Fibroblast of skin of scalp (primary cell): ENCODE measurements at regions not wholly inside any gene's neighbourhood (a gene's known extent, or its start where the extent isn't known, plus 50 kb on each side); places are given as distances from the start of the nearest gene placed in this dataset.

Source experiments
- DNase-seq: peaks from one replicate; pipeline ENCODE4 v3.0.0-alpha.2; 2013

DNA sequence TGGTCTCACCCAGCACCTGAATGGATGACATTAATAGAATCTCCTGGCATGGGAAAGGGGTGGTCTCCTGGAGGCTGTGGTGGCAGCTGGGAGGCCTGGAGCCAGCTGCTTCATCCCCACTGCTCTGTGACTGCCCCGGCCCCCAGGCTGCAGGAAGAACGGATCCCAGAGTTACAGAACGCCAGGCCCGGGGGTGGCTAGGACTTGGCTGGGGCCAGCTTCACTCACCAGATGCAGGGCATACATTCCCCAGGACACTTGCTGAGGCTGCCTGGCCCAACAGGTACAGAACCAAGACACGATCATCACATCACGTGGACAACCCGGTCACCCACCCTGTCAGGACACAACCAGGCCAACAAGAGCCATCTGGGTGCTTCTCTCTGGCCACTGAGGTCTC is 178.6 kb upstream of the SALL3 start:
- no peak for DNase-seq

- no peak for DNase-seq
These were observed 176.5 kb upstream of the SALL3 start for GRCh38 chr18:78803104-78803503.

DNA sequence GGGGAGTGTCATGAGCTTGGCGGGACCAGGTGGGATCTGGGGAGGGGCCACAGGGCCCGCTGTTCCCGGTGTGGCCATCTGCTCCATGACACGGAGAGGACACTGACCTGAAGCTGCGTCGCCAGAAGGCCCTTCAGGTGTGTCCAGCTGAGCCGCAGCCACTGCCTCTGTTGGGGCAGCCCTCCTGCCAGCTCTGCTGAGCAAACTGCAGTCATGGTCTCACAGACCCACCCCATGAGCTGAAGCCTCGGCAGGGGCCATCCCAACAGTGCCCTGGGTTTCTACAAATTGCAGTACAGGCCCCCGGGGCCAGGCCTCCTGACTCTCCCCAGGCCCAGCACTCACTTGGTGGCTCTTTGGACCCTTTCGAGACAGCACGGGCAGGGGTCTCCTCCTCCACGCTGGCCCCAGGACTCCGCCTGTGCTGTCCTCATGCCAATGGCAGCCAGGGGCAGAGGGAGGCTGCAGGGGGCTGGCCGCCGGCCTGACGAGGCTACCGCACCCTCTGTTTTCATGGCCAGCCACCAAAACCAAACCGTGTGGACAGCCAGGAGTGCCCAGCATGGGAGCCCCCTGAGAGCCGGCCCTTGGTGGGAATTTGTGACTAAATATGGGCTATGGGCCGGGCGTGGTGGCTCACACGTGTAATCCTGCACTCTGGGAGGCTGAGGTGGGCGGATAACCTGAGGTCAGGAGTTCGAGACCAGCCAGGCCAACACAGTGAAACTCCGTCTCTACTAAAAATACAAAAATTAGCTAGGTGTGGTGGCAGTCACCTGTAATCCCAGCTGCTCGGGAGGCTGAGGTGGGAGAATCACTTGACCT is 175.2 kb upstream of the SALL3 start:
- DNase-seq, result no peak

DNA sequence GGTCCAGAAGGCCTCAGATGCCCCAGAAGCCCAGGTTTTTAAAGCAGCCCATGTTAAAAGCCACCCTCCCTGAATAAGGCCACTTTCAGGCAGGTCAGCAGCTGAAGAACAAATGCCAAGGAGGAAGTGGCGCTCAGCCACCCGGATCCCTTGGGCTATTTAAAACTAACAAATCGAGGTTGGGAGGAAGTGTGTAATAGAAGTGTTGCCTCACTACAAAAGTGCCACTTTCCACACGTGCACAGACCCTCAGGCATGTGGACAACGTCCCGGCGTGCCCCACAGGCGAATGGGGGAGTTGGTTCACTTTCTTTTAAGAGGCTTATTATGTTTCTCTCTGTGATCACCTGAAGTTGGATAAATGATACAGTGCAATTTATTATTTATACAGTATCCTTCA is 173.8 kb upstream of the SALL3 start:
- no peak for DNase-seq

DNA sequence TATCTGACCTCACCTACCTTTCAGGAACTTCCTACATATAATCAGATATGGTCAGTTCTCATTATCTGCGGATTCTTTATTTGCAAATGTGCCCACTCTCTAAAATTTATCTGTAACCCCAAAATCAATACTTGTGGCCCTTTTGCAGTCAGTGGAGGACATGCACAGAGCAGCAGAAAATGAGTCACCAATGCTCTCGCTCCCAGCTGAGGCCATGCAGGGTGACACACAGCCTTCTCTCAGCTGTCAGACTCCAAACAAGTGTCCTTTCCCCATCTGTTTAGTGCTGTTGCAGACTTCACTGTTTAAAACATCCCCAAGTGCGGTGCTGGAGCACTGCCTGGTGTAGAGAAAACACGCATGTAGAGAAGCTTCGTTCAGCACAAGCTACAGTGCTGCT is 171.9 kb upstream of the SALL3 start:
- no peak for DNase-seq

- DNase-seq, result no peak
These were observed 169.8 kb upstream of the SALL3 start for GRCh38 chr18:78809845-78810244.

GRCh38 chr18:78810706-78811105 is 168.9 kb upstream of the SALL3 start:
- no peak for DNase-seq

- no peak for DNase-seq
These were observed 167.6 kb upstream of the SALL3 start for GRCh38 chr18:78812067-78812466.

DNA sequence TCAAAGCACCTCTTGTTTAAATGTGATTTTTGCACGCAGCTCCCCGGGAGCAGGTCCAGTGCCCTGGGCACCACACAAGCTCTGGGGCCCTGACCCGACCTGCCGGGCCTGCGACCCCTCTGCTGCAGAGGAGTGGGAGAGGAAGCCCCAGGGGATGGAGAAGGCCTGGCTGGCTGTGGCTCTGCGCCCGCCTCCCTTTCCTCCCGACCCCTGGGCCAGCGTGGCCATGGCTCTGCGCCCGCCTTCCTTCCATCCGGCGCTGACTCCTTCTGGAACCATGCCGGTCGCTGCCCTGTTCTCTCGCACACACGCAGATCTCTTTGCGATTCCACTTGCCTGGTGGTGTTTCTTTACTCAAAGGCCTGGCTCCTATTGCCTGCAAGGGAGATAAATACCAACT is 166.5 kb upstream of the SALL3 start:
- no peak for DNase-seq

DNA sequence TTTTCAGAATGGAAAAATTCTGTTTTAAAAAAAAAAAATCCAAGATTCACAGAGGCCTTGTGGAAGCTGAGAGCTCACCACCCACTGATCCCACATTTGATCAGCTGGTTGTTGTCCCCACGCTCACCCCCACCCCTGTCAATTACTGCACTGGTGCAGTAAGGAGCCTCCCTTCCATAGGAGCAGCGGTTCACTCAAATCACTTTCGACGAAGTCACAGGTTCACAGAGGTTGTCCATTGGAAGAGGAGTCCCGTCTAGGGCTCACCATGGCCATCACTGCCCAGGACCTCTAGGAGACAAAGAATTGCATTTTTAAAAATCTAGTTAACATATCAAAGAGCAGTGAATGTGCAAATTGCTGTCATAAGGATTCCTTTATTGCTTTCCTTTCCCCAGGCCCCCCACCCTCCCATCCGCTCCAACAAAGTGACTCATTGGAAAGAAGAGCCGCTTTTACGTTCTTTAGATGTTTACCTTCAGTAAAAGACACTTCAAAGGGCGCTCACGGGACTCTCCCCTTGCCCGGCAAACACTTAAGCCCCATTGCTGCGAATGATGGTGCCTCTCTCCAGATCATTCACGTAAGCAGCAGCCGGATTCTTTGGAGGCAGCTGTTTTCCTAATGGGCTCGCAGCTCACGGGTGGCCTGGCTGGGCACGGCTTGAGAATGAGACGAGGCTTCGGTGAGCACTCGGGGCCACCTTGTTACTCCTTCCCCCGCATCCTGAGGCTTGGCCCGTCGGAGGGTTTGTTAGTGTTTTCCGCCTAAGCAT is 165.5 kb upstream of the SALL3 start:
- no peak for DNase-seq

GRCh38 chr18:78814766-78815165 is 164.9 kb upstream of the SALL3 start:
- no peak for DNase-seq

- DNase-seq, result no peak
These were observed 163.5 kb upstream of the SALL3 start for GRCh38 chr18:78816114-78816513.

- no peak for DNase-seq
These were observed 162.7 kb upstream of the SALL3 start for GRCh38 chr18:78816916-78817315.

DNA sequence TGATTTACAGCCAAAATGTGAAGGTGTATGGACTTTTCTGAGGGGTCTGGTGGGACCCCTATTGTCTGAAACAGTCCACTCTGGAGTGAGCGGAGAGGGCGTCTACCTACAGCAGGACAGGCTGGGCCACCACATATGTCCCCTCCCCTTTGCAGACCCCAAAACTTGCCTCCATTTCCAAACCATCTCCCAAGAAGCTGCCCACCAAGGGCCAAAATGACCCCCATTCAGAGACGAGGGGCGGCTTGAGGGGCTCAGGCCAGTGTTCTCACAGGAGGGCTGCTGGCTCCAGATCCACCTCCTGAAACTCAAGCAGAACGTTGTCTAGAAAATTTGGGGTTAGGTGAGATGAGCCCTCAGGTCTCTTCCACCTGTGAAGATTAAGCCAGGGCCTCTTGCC is 161.1 kb upstream of the SALL3 start:
- no peak for DNase-seq

- DNase-seq, result no peak
These were observed 160.7 kb upstream of the SALL3 start for GRCh38 chr18:78818961-78819360.

- no peak for DNase-seq
These were observed 159.3 kb upstream of the SALL3 start for GRCh38 chr18:78820161-78820834.

GRCh38 chr18:78821396-78821795 is 158.2 kb upstream of the SALL3 start:
- DNase-seq, result no peak

- DNase-seq, result no peak
These were observed 157.3 kb upstream of the SALL3 start for GRCh38 chr18:78822171-78822948.

- DNase-seq, result no peak
These were observed 156.7 kb upstream of the SALL3 start for GRCh38 chr18:78822949-78823285.

- DNase-seq, result no peak
These were observed 154.4 kb upstream of the SALL3 start for GRCh38 chr18:78825168-78825567.

GRCh38 chr18:78826631-78827030 is 153.0 kb upstream of the SALL3 start:
- no peak for DNase-seq

DNA sequence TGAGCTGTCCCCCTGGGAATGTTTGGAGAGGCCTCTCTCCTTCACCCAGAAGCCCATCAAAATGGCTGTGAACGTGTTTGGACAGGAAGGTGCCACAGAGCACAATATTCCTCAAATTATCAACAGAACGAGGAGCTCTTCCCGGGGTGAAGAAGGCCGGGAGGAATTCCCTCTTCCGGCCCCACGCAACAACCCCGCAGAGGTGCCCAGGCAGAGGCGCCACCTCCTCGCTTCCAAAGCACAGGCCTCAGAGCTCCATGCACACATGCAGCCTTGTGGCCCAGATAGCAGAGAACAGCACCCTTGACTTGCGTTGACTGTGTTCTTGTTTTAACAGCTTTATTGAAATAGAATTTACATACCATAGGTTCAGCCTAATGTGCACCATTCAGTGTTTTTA is 152.5 kb upstream of the SALL3 start:
- no peak for DNase-seq

- no peak for DNase-seq
These were observed 151.5 kb upstream of the SALL3 start for GRCh38 chr18:78828131-78828530.
